Mucosa of descending colon (tissue), 3 donors: ENCODE measurements at regions not wholly inside any gene's neighbourhood (a gene's known extent, or its start where the extent isn't known, plus 50 kb on each side); places are given as distances from the start of the nearest gene placed in this dataset.

ENCODE experiments used
- ATAC-seq: fragments of 200-7000 bp; cut with Tn5 transposase; one replicate; pipeline ENCODE4 v1.9.1; 2020; ENCODE audit warnings: mild to moderate bottlenecking, moderate library complexity
- DNase-seq, 3 donors: peaks; one replicate each; pipeline ENCODE4 v3.0.0-alpha.2; 2020
- H3K36me3 ChIP-seq: fragments of 200-600 bp; one replicate; pipeline ENCODE4 v1.8.0; 2021; ENCODE audit warnings: low read depth, mild to moderate bottlenecking
- H3K4me1 ChIP-seq: fragments of 200-600 bp; one replicate; pipeline ENCODE4 v1.8.0; 2021; ENCODE audit warnings: low read depth, mild to moderate bottlenecking
- H3K4me3 ChIP-seq: fragments of 200-600 bp; one replicate; pipeline ENCODE4 v1.8.0; 2021; ENCODE audit warnings: mild to moderate bottlenecking
- H3K9me3 ChIP-seq: fragments of 200-600 bp; one replicate; pipeline ENCODE4 v1.8.0; 2021; ENCODE audit warnings: mild to moderate bottlenecking
- CTCF ChIP-seq: fragments of 200-600 bp; IDR thresholded peaks from one replicate; pipeline ENCODE4 v1.8.0; 2022; ENCODE audit warnings: antibody characterized with exemption, mild to moderate bottlenecking
- intact Hi-C, 2 donors: fragments of 100-400 bp; cut with DNase I in 1 of 2; cut with micrococcal nuclease in 1 of 2; formaldehyde crosslinking; loops; one replicate each; pipeline versions ENCODE4 v1.11.0 to v1.11.1; 2022; cut with DNase I, micrococcal nuclease
- donor health status: DM: no; HTN: no; CAD: no; lungs with moderate emphysema.
- donor health status: DM: no; HTN: no; CAD: no.
- donor health status: DM: no; HTN: yes; CAD: no.

- DNase-seq, result no peak
- Histone ChIP-seq H3K4me1 (no peaks in the 10 kb centered on the region), H3K36me3 (no peaks in the 10 kb centered on the region), H3K9me3 (no peaks in the 10 kb centered on the region), H3K4me3 (no peak overlapping the region)
- intact Hi-C loops, result no loop called here
- no peak for ATAC-seq
- no peak for TF ChIP-seq CTCF
Observed at GRCh38 chr14:42950363-42950762, 1343.7 kb downstream of the LRFN5 start.

GRCh38 chr14:42947991-42948390 lies 1341.3 kb downstream of the LRFN5 start:
- DNase-seq (no peak), ATAC-seq (no peak)
- Histone ChIP-seq H3K4me1 (no peaks in the 10 kb centered on the region), H3K4me3 (no peak overlapping the region), H3K36me3 (no peaks in the 10 kb centered on the region), H3K9me3 (no peaks in the 10 kb centered on the region)
- TF ChIP-seq CTCF, result no peak
- intact Hi-C loops, result no loop called here

- no peaks in the 10 kb centered on the region for H3K4me1 ChIP-seq
- ATAC-seq (no peak), DNase-seq (no peak)
- H3K4me3 ChIP-seq, result no peak overlapping the region
- H3K36me3 ChIP-seq, result no peaks in the 10 kb centered on the region
- intact Hi-C loops, result no loop called here
- TF ChIP-seq CTCF, result no peak
- H3K9me3 ChIP-seq, result no peaks in the 10 kb centered on the region
Observed at GRCh38 chr14:42944284-42944683, 1337.6 kb downstream of the LRFN5 start.

GRCh38 chr14:42931308-42931707 lies 1324.6 kb downstream of the LRFN5 start:
- no peak for ATAC-seq
- intact Hi-C loops, result no loop called here
- H3K9me3 ChIP-seq, result no peaks in the 10 kb centered on the region
- no peak overlapping the region for H3K4me3 ChIP-seq
- no peak for TF ChIP-seq CTCF
- H3K4me1 ChIP-seq, result no peaks in the 10 kb centered on the region
- no peak for DNase-seq
- no peaks in the 10 kb centered on the region for H3K36me3 ChIP-seq

- TF ChIP-seq CTCF, result no peak
- DNase-seq (peak in 2 of 3 donors; percentile 12 to 25), ATAC-seq (no peak)
- H3K9me3 ChIP-seq, result no peaks in the 10 kb centered on the region
- H3K4me3 ChIP-seq, result no peak overlapping the region
- H3K4me1 ChIP-seq, result no peaks in the 10 kb centered on the region
- intact Hi-C loops, result no loop called here
- no peaks in the 10 kb centered on the region for H3K36me3 ChIP-seq
Observed at GRCh38 chr14:42929806-42930480, 1323.3 kb downstream of the LRFN5 start.

GRCh38 chr14:42927313-42927712 lies 1320.6 kb downstream of the LRFN5 start:
- H3K9me3 ChIP-seq, result no peaks in the 10 kb centered on the region
- no peak for DNase-seq
- no peak for TF ChIP-seq CTCF
- H3K4me1 ChIP-seq, result no peaks in the 10 kb centered on the region
- intact Hi-C loops, result no loop called here
- H3K4me3 ChIP-seq, result no peak overlapping the region
- no peaks in the 10 kb centered on the region for H3K36me3 ChIP-seq
- ATAC-seq, result no peak
